Panc1 (cell line): ENCODE measurements at regions not wholly inside any gene's neighbourhood (a gene's known extent, or its start where the extent isn't known, plus 50 kb on each side); places are given as distances from the start of the nearest gene placed in this dataset.

ENCODE experiments used
- ATAC-seq: fragments of 200-7000 bp; cut with Tn5 transposase; 2 replicates; pipeline ENCODE4 v1.9.1; 2020; ENCODE audit warnings: mild to moderate bottlenecking, moderate library complexity
- BruUV-seq: library from RNA; stranded (reverse); fragments of 400-500 nt; replicated peaks from 2 replicates; lab custom pipeline; 2021; lab: Mats Ljungman, UMichigan
- CTCF ChIA-PET: fragments of 300-600 bp; sonication (Branson Sonifier 250); formaldehyde crosslinking; loops from one replicate; lab custom pipeline; 2022; ENCODE audit warnings: antibody characterized with exemption; lab: Charles Lee
- POLR2A ChIA-PET: fragments of 300-600 bp; sonication (Branson Sonifier 250); formaldehyde crosslinking; loops from one replicate; lab custom pipeline; 2022; ENCODE audit warnings: antibody characterized with exemption; lab: Charles Lee
- DNase-seq: peaks from one replicate; pipeline ENCODE4 v3.0.0-alpha.2; 2010; ENCODE audit warnings: low read depth, low spot score
- H3K27ac ChIP-seq: 2 replicates; pipeline ENCODE4 v1.5.1; 2011; ENCODE audit warnings: mild to moderate bottlenecking, low read length, inconsistent platforms
- H3K27me3 ChIP-seq: fragments of 200-500 bp; sonication (Bioruptor generic); 2 replicates; pipeline ENCODE4 v1.6.0; 2014; ENCODE audit warnings: low read length, inconsistent platforms; ENCODE audit not compliant: control insufficient read depth, insufficient read depth
- H3K36me3 ChIP-seq: fragments of 200-500 bp; sonication (Bioruptor generic); 2 replicates; pipeline ENCODE4 v1.5.1; 2014; ENCODE audit warnings: inconsistent platforms, mild to moderate bottlenecking, low read length, moderate library complexity; ENCODE audit not compliant: control insufficient read depth, insufficient read depth
- H3K4me1 ChIP-seq: 2 replicates; pipeline ENCODE4 v1.5.1; 2011; ENCODE audit warnings: inconsistent platforms, mild to moderate bottlenecking, low read length, moderate library complexity; ENCODE audit not compliant: control insufficient read depth, insufficient read depth
- H3K4me3 ChIP-seq, 2 experiments: 2 replicates each; pipeline ENCODE4 v1.5.1; 2011 to 2012; ENCODE audit warnings: low read depth in 2 of 2, low read length in 2 of 2, mild to moderate bottlenecking in 2 of 2, inconsistent platforms in 1 of 2, moderate library complexity in 1 of 2
- H3K9me3 ChIP-seq: fragments of 200-500 bp; sonication (Bioruptor generic); 2 replicates; pipeline ENCODE4 v1.5.1; 2014; ENCODE audit warnings: low read depth, mild to moderate bottlenecking, inconsistent platforms, low read length, moderate library complexity; ENCODE audit not compliant: control insufficient read depth, insufficient read depth
- POLR2AphosphoS5 ChIP-seq: IDR thresholded peaks from 2 replicates; pipeline ENCODE4 v1.6.1; 2012; ENCODE audit warnings: mild to moderate bottlenecking, low read depth, low read length, moderate library complexity
- SIN3A ChIP-seq: IDR thresholded peaks from 2 replicates; pipeline ENCODE4 v1.6.1; 2012; ENCODE audit warnings: low read depth, mild to moderate bottlenecking, low read length, moderate library complexity, borderline replicate concordance; ENCODE audit not compliant: insufficient read depth
- TCF7L2 ChIP-seq: IDR thresholded peaks from 2 replicates; pipeline ENCODE4 v1.6.1; 2011; ENCODE audit warnings: mild to moderate bottlenecking, low read depth, low read length, inconsistent platforms
- in situ Hi-C: cut with HindIII; loops from 2 replicates; pipeline ENCODE4 v1.10.0; 2016; ENCODE audit warnings: low sequenced_read_pairs, low pct_unique_long_range_greater_than_20kb
- intact Hi-C: fragments of 100-400 bp; cut with micrococcal nuclease; formaldehyde crosslinking; loops from one replicate; pipeline ENCODE4 v1.10.0; 2022; ENCODE audit not compliant: unreplicated experiment
- TF ChIP-seq, protein P1 (sequence below): fragments of 450-650 bp; IDR thresholded peaks from 2 replicates; pipeline ENCODE4 v1.5.1; 2017; ENCODE audit warnings: mild to moderate bottlenecking
- TF ChIP-seq, protein P2 (sequence below), 2 experiments: IDR thresholded peaks; 2 replicates each; pipeline ENCODE4 v1.6.1; 2011 to 2012; ENCODE audit warnings: low read depth in 2 of 2, control low read depth in 1 of 2, low read length in 1 of 2, mild to moderate bottlenecking in 1 of 2, moderate library complexity in 1 of 2; ENCODE audit not compliant: insufficient read depth in 1 of 2

DNA sequence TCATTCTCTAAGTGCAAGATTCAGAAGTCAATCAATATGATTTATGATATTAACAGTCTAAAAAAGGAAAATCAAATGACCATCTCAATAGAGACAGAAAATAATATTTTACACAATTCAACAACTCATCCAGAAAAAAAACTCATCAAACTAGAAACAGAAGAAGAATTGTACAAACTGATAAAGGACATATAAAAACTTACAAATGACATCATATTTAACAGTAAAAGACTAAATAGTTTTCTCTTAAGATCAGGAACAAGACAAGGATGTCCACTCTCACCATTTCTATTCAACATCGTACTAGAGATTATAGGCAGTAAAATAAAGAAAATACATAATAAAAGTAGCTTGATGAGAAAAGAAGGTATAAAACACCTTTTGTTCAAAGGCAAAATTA is 527.3 kb downstream of the DACH1 start:
- Histone ChIP-seq H3K36me3 (no peaks in the 10 kb centered on the region), H3K9me3 (no peaks in the 10 kb centered on the region), H3K4me3 (no peak overlapping the region), H3K27ac (no peak overlapping the region), H3K4me1 (no peaks in the 10 kb centered on the region), H3K27me3 (no peaks in the 10 kb centered on the region)
- no peak for DNase-seq
- BruUV-seq, result no TSS peak
- intact Hi-C loops (no loop called here), in situ Hi-C loops (no loop called here)
- ATAC-seq, result no peak
- TF ChIP-seq, protein P1, sequence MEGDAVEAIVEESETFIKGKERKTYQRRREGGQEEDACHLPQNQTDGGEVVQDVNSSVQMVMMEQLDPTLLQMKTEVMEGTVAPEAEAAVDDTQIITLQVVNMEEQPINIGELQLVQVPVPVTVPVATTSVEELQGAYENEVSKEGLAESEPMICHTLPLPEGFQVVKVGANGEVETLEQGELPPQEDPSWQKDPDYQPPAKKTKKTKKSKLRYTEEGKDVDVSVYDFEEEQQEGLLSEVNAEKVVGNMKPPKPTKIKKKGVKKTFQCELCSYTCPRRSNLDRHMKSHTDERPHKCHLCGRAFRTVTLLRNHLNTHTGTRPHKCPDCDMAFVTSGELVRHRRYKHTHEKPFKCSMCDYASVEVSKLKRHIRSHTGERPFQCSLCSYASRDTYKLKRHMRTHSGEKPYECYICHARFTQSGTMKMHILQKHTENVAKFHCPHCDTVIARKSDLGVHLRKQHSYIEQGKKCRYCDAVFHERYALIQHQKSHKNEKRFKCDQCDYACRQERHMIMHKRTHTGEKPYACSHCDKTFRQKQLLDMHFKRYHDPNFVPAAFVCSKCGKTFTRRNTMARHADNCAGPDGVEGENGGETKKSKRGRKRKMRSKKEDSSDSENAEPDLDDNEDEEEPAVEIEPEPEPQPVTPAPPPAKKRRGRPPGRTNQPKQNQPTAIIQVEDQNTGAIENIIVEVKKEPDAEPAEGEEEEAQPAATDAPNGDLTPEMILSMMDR, result no peak
- TF ChIP-seq TCF7L2 (no peak), SIN3A (no peak), POLR2AphosphoS5 (no peak)
- TF ChIP-seq, protein P2, sequence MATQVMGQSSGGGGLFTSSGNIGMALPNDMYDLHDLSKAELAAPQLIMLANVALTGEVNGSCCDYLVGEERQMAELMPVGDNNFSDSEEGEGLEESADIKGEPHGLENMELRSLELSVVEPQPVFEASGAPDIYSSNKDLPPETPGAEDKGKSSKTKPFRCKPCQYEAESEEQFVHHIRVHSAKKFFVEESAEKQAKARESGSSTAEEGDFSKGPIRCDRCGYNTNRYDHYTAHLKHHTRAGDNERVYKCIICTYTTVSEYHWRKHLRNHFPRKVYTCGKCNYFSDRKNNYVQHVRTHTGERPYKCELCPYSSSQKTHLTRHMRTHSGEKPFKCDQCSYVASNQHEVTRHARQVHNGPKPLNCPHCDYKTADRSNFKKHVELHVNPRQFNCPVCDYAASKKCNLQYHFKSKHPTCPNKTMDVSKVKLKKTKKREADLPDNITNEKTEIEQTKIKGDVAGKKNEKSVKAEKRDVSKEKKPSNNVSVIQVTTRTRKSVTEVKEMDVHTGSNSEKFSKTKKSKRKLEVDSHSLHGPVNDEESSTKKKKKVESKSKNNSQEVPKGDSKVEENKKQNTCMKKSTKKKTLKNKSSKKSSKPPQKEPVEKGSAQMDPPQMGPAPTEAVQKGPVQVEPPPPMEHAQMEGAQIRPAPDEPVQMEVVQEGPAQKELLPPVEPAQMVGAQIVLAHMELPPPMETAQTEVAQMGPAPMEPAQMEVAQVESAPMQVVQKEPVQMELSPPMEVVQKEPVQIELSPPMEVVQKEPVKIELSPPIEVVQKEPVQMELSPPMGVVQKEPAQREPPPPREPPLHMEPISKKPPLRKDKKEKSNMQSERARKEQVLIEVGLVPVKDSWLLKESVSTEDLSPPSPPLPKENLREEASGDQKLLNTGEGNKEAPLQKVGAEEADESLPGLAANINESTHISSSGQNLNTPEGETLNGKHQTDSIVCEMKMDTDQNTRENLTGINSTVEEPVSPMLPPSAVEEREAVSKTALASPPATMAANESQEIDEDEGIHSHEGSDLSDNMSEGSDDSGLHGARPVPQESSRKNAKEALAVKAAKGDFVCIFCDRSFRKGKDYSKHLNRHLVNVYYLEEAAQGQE (IDR thresholded peaks at IDR 0.05; ENCODE audit: insufficient read depth in 1 of 2, low read depth in 2 of 2, low read length in 1 of 2), result no peak
- POLR2A ChIA-PET, result no interaction called here
- CTCF ChIA-PET, result no interaction called here

DNA sequence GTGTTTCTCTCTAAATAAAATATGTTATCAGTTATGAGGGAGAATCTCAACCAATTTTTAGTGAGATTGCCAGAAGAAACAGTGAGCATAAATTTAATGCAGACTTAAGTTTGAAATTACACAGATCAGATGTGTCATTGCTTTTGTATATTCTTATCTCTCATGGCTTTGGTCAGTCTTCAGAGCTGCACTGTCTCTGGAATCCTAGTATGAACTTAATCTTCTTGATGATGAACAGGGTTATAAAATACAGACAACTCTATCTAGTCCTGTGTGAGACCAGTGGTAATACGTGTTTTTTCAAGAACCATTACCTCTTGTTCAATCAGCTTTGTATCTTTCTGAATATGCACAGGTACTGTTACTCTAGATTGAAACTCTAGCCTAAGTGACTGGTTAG is 528.0 kb downstream of the DACH1 start:
- Histone ChIP-seq H3K4me3 (no peak overlapping the region), H3K9me3 (no peaks in the 10 kb centered on the region), H3K36me3 (no peaks in the 10 kb centered on the region), H3K4me1 (no peaks in the 10 kb centered on the region), H3K27ac (no peak overlapping the region), H3K27me3 (no peaks in the 10 kb centered on the region)
- TF ChIP-seq, protein P2 (IDR thresholded peaks at IDR 0.05; ENCODE audit: insufficient read depth in 1 of 2, low read depth in 2 of 2, low read length in 1 of 2), result no peak
- no peak for TF ChIP-seq SIN3A
- TF ChIP-seq, protein P1, result no peak
- TF ChIP-seq TCF7L2, result no peak
- TF ChIP-seq POLR2AphosphoS5, result no peak
- ChIA-PET CTCF (no interaction called here), POLR2A (no interaction called here)
- no TSS peak for BruUV-seq
- intact Hi-C loops (no loop called here), in situ Hi-C loops (no loop called here)
- ATAC-seq, result no peak
- DNase-seq, result no peak
